Left renal cortex interstitium (tissue), 4 donors: ENCODE measurements at regions not wholly inside any gene's neighbourhood (a gene's known extent, or its start where the extent isn't known, plus 50 kb on each side); places are given as distances from the start of the nearest gene placed in this dataset.
"Not testable (repeated sequence)": the region's sequence is repeated elsewhere in the genome, so short reads cannot be mapped to it uniquely, and the experiment has no call there.

Experiments
- DNase-seq, 4 donors: peaks; one replicate each; pipeline ENCODE4 v3.0.0-alpha.2; 2013; ENCODE audit warnings: low read depth in 4 of 4, low spot score in 2 of 4, missing footprints in 1 of 4

GRCh38 chr16:85526185-85526974, 86.7 kb upstream of the GSE1 start:
- no peak for DNase-seq

- DNase-seq: no peak
These were observed 85.9 kb upstream of the GSE1 start for GRCh38 chr16:85527042-85527766.

GRCh38 chr16:85527767-85528297, 85.3 kb upstream of the GSE1 start:
- DNase-seq: no peak

GRCh38 chr16:85528528-85529387, 84.4 kb upstream of the GSE1 start:
- DNase-seq: no peak

GRCh38 chr16:85529489-85530369, 83.4 kb upstream of the GSE1 start:
- DNase-seq: no peak

GRCh38 chr16:85530370-85530739, 82.8 kb upstream of the GSE1 start:
- DNase-seq: no peak

- no peak for DNase-seq
These were observed 81.6 kb upstream of the GSE1 start for GRCh38 chr16:85531516-85531915.

- DNase-seq: no peak
These were observed 81.0 kb upstream of the GSE1 start for GRCh38 chr16:85532147-85532546.

- not testable (repeated sequence) for DNase-seq
These were observed 79.5 kb upstream of the GSE1 start for GRCh38 chr16:85533593-85533992.

- DNase-seq: no peak
These were observed 78.4 kb upstream of the GSE1 start for GRCh38 chr16:85534536-85535351.

GRCh38 chr16:85535352-85536072, 77.6 kb upstream of the GSE1 start:
- DNase-seq: no peak

GRCh38 chr16:85536073-85536410, 77.1 kb upstream of the GSE1 start:
- no peak for DNase-seq

GRCh38 chr16:85536411-85537330, 76.5 kb upstream of the GSE1 start:
- no peak for DNase-seq

- no peak for DNase-seq
These were observed 75.8 kb upstream of the GSE1 start for GRCh38 chr16:85537331-85537788.

GRCh38 chr16:85537795-85538401, 75.2 kb upstream of the GSE1 start:
- DNase-seq: no peak

- no peak for DNase-seq
These were observed 74.0 kb upstream of the GSE1 start for GRCh38 chr16:85539084-85539483.
